ENCODE measurements at regions not wholly inside any gene's neighbourhood (a gene's known extent, or its start where the extent isn't known, plus 50 kb on each side); places are given as distances from the start of the nearest gene placed in this dataset.

GRCh38 chr1:60747353-60747752 lies 335.0 kb upstream of the NFIA start:
- H2BK12ac ChIP-seq (ENCODE audit: low read depth, low read length) = no peak overlapping the region
- H2AK5ac ChIP-seq (ENCODE audit: low read depth, low read length) = no peak overlapping the region
- no peaks in the 10 kb centered on the region for H3K4me1 ChIP-seq (replicated peaks in 1 of 4; ENCODE audit: control insufficient read depth in 3 of 4, insufficient read depth in 4 of 4, low read length in 3 of 4)
- H3K56ac ChIP-seq (replicated peaks; ENCODE audit: insufficient read length, low read depth, low read length) = no peak overlapping the region
- no peak overlapping the region for H3K27ac ChIP-seq (ENCODE audit: low read depth, low read length)
- H4K20me1 ChIP-seq (replicated peaks in 1 of 2; ENCODE audit: control insufficient read depth in 1 of 2, insufficient read depth in 2 of 2, low read length in 2 of 2) = no peaks in the 10 kb centered on the region
- H2BK20ac ChIP-seq (ENCODE audit: low read length) = no peak overlapping the region
- ChIA-PET POLR2A (ENCODE audit: partially characterized antibody) (no interaction called here), CTCF (ENCODE audit: partially characterized antibody) (no interaction called here)
- 91% methylated on average over 5 of the region's 5 CpGs; no CpG with 5 or more reads in 1 of the 2 experiments for WGBS, 2 experiments (ENCODE audit: extremely low coverage in 1 of 2, insufficient coverage in 1 of 2, insufficient read length in 1 of 2, insufficient replicate concordance in 2 of 2, low coverage in 1 of 2, low lambda C conversion rate in 2 of 2, missing lambda C conversion rate in 1 of 2)
- no peaks in the 10 kb centered on the region for H3K9me3 ChIP-seq (ENCODE audit: insufficient read depth in 2 of 2, low read depth in 1 of 2, low read length in 1 of 2)
- no peaks in the 10 kb centered on the region for H3K36me3 ChIP-seq (ENCODE audit: control insufficient read depth in 2 of 4, insufficient read depth in 4 of 4, low read length in 3 of 4)
- no peaks in the 10 kb centered on the region for H3K79me2 ChIP-seq (ENCODE audit: control insufficient read depth in 1 of 2, insufficient read depth in 2 of 2, low read length in 2 of 2)
- no peak overlapping the region for H2BK120ac ChIP-seq (replicated peaks; ENCODE audit: low read depth, low read length)
- no peak overlapping the region for H4K91ac ChIP-seq (replicated peaks; ENCODE audit: insufficient read length, low read length)
- FAIRE-seq (no peak), DNase-seq (ENCODE audit: low read depth in 1 of 2, low spot score in 2 of 2) (no peak)
- H3K23ac ChIP-seq (ENCODE audit: insufficient read length) = no peak overlapping the region
- H3K9ac ChIP-seq (replicated peaks in 1 of 4; ENCODE audit: extremely low read depth in 1 of 4, low read depth in 3 of 4, low read length in 3 of 4) = no peak overlapping the region
- H4K8ac ChIP-seq (ENCODE audit: extremely low read depth, insufficient read depth, low read length) = no peak overlapping the region
- no peaks in the 10 kb centered on the region for H3K27me3 ChIP-seq (replicated peaks in 1 of 4; ENCODE audit: control insufficient read depth in 3 of 4, extremely low read depth in 1 of 4, insufficient read depth in 3 of 4, low read length in 3 of 4)
- H3K4me3 ChIP-seq (ENCODE audit: extremely low read depth in 1 of 4, insufficient read depth in 2 of 4, low read depth in 3 of 4, low read length in 4 of 4) = no peak overlapping the region
- H3K23me2 ChIP-seq (ENCODE audit: low read depth, low read length) = no peaks in the 10 kb centered on the region; the same call in 1 of the 2 replicates
- no peak overlapping the region for H2BK5ac ChIP-seq (ENCODE audit: low read depth, low read length)
- no peaks in the 10 kb centered on the region for H3K79me1 ChIP-seq (ENCODE audit: low read depth, low read length)
- no peak overlapping the region for H4K5ac ChIP-seq (ENCODE audit: insufficient read length, low read depth, low read length)
- H2AFZ ChIP-seq (ENCODE audit: low read length) = no peak overlapping the region
- H3K4ac ChIP-seq (replicated peaks; ENCODE audit: insufficient read length, low read depth, low read length) = no peak overlapping the region
- H3K4me2 ChIP-seq (ENCODE audit: insufficient read depth in 1 of 2, low read depth in 2 of 2, low read length in 2 of 2) = no peak overlapping the region
- no peak overlapping the region for H2BK15ac ChIP-seq (ENCODE audit: low read length)
- no peak overlapping the region for H3K14ac ChIP-seq (ENCODE audit: insufficient read length)
- no peak overlapping the region for H3K18ac ChIP-seq (ENCODE audit: extremely low read depth, low read length)
- TF ChIP-seq HDAC2 (IDR thresholded peaks at IDR 0.05; ENCODE audit: borderline replicate concordance in 1 of 2, low read depth in 2 of 2, low read length in 2 of 2) (no peak), CBX8 (IDR thresholded peaks at IDR 0.05; ENCODE audit: borderline replicate concordance, low read depth, low read length) (no peak)
